HG03432 (cell line): ENCODE measurements at regions not wholly inside any gene's neighbourhood (a gene's known extent, or its start where the extent isn't known, plus 50 kb on each side); places are given as distances from the start of the nearest gene placed in this dataset.

Experiments
- ATAC-seq: cut with Tn5 transposase; IDR thresholded peaks from one replicate; pipeline ENCODE4 v1.9.1; 2021; ENCODE audit warnings: mild to moderate bottlenecking, moderate library complexity; ENCODE audit not compliant: unreplicated experiment

DNA sequence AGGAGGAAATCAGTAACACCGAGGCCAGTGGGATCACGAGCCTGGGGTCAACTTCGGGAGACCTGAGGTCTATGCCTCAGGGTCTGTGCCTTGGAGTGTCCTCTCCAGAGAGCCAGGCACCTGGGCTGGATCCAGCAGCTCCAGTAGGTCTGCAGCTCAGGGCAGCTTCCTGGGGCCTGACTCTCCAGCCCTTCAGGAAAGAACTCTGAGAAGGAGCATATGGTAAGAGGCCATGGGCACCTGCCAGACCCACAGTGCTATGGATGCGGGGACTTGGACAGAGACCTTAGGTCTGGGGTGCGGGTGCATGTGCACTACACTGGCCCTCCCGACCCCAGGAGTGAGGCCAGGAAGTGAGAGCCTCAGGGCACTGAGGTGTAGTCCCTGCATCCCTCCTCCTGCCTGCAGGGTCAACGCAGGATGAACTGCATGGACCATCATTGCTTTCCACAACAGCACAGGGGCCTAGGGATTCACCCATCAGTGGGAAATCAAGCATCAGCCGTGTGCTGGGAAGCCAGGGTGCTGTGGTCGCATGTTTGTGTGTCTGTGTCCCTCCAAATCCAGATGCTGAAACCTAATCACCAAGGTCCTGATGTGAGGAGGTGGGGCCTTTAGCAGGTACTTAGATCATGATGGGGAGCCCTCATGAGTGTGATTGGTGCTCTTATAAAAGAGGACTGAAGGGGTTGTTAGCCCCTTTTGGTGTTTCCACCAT, 210.9 kb upstream of the CST7 start:
- ATAC-seq = no peak

DNA sequence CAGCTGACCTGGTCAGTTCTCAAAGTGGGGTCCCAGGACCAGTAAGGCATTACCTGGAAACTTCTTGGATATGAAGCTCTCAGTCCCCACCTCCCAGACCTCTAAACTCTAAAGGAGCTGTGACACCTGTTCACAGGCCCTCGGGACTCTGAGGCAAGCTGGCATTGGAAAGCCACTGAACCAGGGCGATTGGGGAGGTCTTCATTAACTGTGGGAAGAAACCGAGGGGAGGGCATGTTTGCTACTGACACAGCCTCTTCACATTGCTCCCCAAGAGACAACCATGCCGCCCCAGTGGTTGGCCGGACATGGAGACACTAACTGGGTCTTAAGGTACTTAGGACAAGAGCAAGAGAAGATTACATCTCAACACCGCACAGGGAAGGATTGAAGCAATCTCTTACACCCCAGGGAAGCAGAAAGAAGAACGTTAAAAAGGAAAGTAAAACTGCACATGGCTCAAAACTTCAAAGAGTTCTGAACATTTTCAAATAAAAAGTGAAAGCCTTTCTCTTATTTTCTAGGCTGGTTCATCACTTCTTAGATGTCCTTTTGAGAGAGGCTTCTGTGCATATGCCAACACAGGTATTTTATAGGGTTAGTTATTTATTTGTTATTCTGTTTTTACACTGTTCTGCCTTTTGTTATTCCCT, 210.0 kb upstream of the CST7 start:
- peak; percentile 73 for ATAC-seq

DNA sequence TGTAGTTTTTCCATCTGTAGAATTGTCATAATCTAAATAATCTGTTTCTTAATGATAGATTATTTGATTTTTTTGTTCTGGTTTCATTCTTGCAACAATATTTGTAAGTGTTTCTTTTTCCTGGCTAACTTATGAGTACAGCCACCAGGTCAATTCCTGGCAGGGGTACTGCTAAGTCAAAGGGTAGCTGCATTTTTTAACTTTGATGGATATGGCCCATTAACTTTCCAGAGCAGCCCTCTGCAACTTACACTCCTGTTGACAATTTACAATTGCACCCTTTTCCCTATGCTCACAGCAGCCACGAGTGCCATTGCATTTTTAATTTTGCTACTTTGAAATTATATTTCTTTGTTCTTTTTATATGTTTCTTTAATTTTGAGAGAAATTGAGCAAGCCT, 209.3 kb upstream of the CST7 start:
- no peak for ATAC-seq

DNA sequence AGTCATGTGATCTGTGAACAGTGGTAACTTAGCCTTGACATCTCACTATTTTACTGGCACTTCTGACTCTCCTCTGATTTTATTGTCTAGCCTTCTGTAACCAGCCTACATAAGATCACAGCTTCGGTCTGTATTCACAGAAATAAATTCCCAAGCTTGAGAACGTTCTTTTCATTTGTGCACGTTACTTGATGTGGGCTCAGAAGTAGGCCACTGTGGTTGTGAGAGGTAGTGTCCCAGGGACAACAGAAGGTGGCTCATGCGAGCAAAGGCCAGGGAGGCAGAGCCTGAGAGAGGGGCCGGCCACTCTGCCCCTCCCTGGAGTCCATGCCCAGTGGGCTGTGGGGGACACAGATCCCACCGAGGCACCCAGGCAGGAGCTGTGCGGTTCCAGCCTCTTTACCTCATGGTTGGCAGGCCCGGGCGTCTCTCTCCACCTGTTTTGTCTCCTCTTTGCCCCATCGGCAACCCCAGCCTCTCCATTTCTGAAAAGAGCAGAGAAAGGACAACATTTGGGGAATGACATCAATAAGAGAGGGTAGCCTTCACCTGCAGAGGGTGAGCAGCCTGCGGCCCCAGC, 207.5 kb upstream of the CST7 start:
- ATAC-seq = no peak

DNA sequence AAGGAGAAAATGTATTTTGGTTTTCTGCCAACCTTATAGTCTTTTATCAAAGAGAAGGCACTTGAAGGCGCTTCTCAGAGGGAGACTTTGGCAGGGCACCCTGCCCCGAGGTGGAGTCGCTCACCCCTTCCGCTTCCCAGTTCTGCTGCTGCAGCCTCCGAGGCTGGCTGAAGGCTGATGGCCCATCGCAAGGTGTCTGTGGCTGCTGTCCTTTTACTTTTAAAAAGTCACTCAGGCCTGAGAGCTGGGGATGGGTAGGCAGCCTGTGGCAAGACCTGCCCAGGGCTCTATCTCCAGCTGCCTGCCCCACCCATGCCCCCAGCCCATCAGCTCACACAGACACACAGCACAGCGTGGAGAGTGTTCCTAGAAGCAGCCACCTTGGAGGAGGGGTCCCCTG, 206.6 kb upstream of the CST7 start:
- no peak for ATAC-seq

DNA sequence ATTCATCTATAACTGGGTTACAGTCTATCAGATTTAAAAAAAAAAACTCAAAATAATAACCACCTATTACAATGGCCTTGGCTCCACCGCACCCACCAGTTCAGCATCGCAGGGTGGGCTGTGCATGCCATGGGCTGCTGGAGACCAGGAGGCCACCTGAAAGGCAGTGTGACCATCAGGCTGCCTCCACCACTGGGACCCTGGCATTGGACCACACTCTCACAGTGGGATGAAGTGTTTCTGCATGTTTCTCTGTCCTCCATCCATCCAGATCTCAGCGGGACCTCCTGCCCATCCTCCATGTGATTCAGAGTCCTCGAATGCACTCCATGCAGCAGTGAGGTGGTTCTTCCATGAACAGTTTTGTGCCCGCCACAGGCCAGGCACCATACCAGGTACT, 206.1 kb upstream of the CST7 start:
- no peak for ATAC-seq

DNA sequence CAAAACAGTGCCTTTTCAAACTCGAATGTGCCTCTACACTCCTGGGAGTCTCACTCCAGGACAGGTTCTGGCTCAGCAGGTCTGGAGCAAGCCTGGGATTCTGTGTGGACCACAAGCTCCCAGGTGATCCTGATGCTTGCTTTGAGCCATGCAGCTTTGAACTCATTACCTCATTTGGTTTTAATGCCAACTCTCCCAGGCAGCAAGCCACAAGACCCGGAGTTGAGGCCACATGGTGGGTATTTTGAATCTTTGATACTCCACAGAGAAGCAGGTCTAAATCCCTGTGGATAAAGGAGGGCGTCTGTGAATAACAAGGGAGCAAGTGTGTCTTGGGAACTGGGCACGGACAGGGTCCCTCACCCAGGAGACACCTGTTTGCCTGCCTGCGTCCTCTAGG, 205.4 kb upstream of the CST7 start:
- no peak for ATAC-seq

DNA sequence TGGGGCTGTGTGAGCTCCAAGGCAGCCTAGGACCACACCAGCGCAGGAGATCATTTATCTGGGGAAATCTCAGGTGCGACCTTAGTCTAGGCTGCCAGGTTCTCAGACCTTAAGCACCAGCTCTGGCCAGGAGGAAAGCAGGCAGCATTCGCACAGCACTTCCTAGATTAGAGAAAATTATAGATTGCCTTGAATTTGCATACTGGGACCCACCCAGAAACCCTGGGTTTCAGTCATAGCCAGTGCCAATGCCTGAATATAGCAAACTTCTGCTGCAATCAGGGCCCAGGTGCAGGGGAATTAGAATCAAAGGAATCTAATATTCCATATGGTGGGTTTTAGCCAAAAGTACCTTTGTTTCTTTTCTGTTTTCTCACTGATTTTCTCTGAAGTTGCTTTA, 204.3 kb upstream of the CST7 start:
- no peak for ATAC-seq

DNA sequence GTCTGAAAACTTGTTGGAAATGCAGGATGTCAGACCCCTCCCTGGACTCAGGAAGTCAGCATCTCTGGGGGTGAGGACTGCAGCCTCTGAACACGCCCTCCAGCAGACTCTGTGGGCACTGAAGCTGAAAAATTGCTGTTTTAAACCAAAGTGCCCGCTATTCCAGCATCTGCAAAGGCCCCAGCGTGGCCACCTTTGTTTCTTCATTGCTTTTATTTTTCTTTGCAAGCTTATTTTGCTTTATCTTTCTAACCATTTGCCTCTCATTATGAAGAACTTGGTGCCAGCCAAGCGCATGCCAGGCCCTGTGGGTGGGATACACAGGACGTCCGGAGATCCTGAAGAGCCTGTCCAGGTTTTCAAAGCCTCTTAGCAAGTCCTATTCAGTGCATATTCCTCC, 203.9 kb upstream of the CST7 start:
- no peak for ATAC-seq

DNA sequence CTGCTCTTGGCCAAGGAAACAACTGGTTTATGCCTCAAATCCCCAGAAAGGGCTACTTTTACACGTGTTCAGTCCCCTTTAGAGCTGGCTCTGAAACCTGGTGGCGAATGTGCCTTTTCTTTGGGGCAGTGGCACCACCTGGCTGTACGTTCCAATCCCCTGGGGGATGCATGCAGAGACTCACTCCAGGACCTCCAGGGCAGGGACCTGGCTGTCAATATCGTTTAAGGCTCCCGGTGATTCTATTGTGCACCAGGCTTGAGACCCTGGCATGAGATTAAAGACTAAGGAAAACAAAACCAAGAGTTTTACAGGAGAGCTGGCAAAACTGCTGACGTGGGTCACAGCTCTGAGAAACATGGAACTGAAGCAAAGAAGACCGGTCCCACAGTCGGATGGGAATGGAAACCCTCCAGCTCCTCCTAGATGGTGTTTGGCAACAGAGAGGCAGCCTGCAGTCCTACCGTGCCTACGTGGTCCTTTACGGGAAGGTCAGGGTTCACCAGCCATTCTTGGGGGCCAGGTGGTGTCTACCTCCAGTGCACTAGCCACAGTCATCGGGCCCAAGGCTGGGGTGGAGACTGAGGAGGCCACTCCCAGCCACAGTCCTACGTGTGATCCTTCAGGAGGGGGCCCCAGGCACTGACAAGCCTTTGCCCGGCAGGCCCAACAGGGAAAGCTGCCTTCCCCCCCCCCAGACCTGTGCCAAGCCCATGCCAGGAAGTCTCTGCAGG, 203.3 kb upstream of the CST7 start:
- no peak for ATAC-seq

DNA sequence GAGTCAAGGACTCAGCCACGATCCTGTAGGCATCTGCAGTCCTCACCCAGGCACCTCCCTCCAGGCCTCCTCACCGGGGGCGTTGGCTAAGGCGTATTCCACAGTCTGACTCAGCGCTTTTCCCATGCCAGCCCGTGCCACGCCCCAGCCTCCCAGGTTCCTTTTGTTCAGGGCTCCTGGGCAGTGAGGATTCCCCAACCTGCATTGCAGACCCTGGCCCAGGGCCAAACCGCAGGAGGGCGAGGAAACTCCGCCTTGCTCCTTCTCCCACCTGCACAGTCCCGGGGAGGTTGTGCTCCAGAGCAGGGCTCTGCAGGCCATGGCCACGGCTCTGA, 202.8 kb upstream of the CST7 start:
- ATAC-seq = no peak

DNA sequence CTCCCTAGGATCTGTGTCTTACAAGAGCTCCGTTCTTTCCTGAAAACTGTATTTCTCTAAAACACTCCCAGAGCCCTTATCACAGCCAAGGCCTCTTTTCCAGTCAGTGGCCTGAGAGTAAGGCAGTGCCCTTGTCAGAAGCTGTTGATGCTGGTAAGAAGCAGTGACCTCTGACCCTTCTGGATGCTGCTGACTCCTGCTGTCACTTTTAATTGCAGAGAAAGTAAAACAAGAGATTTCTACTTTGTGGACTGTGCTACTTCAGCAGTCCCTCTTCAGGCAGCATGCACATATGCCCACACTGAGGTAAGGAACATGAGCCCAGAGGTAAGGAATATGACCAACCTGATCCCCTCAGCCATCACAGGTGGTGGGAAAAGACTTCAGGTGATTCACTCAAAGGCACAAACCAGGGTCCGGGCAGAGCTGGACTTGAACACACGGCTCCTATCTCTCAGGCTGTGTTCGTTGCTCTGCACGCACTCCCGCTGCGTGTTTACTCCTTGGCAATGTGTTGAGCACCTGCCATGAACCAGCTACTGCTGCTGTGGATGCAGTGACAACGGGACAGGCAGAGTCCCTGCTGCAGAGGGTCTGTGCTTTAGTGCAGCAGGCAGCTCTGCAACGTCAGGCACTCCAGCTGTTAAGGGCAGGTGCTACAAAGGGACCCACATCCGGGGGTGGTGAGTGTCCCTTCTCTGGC, 201.9 kb upstream of the CST7 start:
- ATAC-seq = no peak

DNA sequence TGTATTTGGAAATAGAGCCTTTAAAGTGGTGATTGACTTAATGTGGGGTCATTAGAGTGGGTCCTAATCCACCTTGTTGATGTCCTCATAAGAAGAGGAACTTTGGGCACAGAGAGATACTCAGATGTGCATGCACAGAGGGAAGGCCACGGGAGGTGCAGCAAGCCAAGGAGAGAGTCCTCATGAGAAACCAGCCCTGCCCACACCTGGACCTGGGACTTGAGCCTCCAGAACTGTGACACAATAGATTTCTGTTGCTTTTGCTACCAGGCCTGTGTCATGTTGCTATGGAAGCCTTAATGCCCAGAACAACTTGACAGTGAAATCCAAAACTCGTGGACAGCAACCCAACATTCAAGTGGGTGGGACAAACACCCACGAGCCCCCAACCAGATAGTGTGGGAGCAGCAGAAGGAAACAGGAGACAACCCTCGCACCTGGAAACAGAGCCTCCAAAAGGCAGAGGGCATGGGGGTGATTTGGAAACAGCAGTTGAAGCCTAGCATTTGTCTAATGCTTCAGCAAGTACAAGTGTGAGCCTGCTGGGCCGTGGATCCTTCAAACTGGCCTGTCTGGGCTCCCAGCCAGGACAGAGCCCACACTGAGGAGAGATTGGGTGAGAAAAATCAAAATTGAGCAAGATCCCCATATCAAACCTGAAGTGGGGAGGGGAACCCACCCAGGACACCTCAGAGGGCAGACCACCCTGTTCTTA, 201.0 kb upstream of the CST7 start:
- ATAC-seq = no peak

DNA sequence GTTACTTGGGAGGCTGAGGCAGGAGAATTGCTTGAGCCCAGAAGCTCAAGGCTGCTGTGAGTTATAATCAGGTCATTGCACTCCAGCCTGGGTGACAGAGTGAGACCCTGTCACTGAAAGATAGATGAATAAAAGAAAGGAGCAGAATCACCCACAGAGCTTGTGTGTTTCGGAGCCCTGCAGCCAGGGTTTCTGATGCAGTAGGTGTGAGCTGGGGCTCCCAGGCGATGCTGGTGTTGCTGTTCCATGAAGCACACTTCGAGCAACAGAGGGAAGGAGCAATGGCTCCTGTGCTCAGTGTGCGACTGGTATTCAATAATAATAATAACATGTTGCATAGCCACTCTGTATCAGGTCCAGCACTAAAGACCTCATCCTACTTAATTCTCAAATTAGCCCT, 197.5 kb upstream of the CST7 start:
- no peak for ATAC-seq

DNA sequence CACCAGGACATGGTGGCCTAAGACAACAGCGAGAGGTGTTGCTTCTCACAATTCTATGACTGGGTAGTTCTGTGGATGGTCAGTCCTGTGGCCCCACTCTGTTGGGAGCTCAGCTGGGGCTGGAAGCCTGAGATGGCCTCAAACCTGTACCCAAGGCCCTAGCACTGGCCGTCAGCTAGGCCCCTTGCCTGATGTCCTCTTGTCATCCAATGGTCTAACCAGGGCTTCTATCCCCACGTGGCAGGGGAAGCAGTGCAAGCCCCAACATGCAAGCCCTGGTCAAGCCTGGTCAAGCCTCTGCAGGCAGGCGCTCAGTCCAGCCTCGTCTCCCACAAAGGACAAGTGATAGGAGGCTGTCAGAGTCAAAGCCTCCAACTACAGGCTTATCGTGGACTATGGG, 196.5 kb upstream of the CST7 start:
- no peak for ATAC-seq

DNA sequence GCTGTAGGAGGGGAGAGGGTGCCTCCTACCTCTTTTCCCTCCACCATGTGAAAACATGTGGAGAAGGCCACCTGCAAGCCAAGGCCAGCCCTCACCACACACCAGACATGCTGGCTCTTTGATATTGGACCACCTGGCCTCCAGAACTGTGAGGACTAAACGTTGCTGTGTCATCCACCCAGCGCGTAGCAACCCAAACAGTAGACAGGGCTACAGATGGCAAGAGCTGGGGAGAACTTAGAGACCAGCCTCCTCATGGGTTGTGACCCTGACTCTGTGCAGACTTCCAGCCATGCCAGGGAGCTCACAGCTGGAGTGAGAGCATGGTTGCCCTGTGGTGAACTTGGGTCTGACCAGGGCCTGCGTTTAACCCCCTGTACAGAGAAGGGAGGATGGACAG, 195.9 kb upstream of the CST7 start:
- no peak for ATAC-seq

DNA sequence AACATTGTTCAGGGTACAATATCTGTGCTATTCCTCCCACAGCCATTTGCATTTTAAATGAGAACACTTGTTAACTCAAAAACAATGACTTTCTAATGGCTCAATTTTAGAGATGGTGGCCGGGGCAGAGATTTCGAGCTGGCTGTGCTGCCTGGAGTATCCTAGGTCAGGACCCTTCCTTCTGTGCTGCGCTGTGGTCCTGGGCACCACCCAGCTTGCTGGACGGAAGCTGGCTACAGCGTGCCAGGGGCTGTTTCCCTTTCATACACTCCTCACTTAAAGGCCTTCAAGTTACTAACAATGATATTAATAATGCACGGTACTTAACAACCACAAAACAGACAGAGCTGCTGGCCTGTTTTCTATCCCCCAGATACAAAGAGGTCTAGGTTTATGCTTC, 194.4 kb upstream of the CST7 start:
- no peak for ATAC-seq

DNA sequence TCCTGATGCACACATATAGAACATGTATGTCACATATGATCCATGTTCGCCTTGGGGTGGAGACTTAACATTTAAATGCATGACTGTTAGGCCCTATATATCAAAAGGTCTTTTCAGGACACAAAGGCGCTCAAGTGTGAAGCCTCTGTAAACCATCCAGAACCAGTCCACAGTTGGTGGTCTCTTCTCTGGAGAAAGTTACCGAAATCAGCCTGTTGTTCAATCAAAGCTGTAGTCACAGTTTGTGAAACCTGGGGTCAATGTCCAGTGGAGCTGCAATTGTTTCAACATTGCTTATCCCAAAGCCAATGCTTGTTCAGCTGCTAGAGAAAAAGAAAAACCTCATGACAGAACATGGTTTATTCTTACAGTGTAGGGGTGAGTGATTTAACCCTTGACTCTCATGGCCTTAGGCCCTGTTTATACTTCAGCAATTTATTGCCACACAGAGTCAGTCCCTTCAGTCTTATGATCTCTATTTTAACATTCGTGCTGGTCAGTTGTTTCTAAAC, 193.6 kb upstream of the CST7 start:
- ATAC-seq = no peak

DNA sequence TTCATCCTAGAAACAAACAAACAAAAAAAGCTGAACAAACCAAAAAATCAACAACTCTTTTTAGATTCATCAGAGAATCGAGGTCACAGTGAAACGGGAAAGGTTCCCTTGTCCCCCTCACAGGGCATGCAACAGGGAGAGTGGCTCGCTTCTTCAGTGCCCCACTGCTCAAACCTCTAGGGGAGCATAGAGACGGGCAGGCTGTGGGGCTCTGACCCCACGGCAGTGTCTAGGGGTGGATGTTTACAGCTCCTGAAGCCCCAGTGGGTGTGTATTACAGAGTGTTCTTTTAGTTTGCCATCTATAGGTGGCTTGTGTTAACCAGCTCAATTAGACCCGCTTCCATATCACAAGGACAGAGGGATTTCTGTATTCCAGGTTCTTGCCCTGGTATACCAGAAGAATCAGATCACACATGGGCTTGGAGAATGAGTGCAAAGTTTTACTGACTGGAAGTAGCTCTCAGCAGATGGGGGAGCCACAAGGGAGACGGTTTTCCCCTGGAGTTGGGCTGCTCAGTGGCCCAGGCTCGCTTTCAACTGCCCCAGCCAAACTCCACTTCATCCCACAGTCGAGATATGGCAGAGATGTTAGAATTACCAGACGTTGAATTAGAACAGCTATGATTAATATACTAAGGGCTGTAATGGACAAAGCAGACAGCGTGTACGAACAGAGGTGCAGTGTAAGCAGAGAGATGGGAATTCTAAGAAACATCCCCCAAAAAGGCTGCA, 192.6 kb upstream of the CST7 start:
- no peak for ATAC-seq
